Esophagus mucosa (tissue), 1 donor: ENCODE measurements at regions not wholly inside any gene's neighbourhood (a gene's known extent, or its start where the extent isn't known, plus 50 kb on each side); places are given as distances from the start of the nearest gene placed in this dataset.
A peak's percentile ranks its signal among the peaks of the same experiment; 100 is the strongest.

Source experiments
- ATAC-seq: fragments of 200-7000 bp; cut with Tn5 transposase; one replicate; pipeline ENCODE4 v1.9.1; 2020
- donor health status: DM: yes; HTN: yes; CAD: no.

DNA sequence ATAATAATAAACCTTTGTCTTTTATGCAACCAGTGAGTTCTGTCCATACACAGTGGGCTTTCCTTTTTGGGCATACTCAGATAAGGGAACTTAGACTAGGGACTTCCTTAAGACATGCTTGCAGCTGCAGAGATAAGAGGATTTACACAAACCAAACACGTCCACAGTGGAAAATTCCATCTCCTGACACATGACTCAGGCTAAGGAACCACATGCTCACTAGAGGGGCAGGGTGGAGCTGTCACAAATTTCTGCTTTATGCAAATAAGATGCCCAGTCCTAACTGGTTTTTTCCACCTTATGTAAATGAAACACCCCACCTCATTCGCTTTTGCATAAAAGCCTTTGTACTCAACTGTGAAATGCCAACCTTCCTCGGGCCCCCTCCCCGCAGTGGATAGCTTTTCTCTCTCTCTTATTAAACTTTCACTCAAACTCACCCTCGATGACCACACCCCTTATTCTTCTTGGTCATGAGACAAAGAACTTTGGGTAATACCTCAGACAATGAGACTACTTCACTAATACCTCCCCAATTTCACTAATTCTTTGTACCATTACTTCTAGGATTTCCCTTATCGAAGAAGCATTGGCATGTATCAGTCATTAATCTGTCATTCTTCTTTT, 170.3 kb upstream of the FTMT start:
- ATAC-seq: no peak

DNA sequence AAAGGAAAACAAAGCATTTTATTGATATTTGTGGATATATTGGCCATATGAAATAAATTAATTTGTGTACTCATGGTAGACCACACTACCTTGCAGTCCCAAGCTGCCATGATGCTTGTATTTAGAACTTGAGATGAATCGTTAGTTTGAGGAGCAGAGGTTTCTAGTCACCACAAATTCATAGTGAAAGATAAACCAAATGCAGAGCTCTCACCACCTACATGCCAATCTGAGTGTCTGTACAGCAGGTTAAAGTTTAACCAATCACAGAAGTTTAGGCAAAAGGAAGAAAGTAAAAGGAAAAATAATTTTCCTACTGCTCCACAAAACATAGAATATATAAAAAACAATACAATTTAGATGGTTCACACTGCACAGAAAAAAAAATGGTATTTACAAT, 163.6 kb upstream of the FTMT start:
- no peak for ATAC-seq

DNA sequence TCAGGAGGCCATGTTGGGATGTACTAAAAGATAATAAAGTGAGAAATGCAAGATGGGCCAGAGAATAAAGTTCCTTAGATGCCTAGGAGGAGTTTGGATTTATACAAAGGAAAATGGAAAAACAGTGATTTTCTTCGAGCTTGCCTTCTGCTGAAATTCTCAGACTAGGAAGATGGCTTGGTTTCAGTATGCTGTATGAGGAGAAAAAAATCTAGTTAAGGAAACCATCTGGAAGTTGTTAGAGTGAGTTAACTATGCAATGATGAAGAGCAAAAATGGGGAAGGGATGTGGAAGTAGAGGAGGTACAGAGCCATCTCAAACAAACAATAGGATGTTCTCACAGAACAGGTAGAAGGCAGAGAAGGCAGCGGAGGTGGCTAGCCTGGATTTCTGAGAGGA, 162.9 kb upstream of the FTMT start:
- ATAC-seq: no peak

DNA sequence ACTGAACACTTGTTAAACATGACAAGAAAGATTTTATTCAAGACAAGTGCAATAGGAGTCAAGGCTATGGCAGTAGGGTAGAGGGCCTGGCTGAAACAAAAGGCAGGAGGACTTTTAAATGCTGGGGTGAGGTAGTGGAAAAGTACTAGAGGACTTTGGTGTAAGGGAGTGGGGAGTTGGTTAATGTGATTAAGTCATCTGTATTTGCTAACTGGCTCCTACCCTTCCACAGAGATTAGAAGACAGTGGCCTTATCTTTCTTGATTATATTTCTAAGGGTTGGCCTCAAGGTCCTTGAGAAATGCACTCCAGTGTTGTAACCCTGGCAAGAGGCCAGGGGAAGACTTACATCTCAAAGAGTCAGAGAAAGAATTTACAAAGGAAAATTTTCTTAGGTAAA, 160.2 kb upstream of the FTMT start:
- no peak for ATAC-seq

DNA sequence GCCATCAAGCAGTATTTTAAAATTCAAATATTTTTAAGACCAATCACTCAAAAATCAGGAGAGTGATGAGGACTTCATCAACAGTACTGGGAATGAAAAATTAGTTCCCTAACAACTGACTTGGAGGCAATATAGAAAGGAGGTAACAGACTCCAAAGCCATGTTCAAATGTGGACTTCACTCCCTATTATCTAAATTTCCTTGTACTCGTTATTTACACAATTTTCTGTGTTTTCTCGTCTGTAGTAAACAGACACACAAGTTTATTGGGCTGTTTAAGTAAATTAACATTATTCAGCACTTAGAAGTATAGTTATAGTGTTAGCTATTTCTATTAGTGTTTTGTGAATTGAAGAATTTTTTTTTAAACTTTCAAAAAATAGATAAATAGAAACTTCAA, 159.5 kb upstream of the FTMT start:
- no peak for ATAC-seq

DNA sequence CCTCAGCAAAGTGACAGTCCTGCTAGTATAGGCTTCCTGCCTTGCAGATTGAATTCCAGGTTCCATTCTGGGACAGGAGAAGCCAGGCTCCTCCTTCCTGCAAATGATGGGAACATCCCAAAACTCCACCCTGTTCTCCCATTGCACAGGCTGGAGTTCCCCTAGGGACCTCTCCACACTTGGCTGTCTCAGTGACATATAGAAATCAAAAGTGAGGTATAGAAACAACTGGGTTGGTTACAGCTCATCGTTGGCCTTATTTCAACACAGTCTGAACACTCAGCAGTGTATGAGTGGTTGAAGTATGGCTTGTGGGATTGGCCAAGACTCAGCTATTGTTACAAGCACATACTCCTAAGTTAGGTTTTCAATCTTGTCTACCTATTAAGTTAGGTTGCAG, 157.8 kb upstream of the FTMT start:
- no peak for ATAC-seq

DNA sequence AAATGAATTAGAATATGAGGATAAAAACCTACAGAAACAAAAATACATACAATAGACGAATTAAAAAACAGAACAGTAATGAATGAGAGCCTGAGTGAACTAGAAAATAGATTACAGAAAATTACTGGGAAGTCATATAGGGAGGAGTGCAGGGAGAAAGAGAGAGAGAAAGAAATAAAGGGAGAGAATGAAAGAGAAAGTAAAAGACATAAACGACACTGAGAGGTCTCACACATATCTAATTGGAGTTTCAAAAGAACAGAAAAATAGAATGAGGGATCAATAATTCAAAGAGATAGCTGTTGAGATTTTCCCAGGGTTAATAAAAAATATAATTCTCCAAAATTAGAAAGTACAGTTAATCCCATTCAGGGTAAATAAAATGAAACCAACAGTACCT, 156.4 kb upstream of the FTMT start:
- no peak for ATAC-seq

DNA sequence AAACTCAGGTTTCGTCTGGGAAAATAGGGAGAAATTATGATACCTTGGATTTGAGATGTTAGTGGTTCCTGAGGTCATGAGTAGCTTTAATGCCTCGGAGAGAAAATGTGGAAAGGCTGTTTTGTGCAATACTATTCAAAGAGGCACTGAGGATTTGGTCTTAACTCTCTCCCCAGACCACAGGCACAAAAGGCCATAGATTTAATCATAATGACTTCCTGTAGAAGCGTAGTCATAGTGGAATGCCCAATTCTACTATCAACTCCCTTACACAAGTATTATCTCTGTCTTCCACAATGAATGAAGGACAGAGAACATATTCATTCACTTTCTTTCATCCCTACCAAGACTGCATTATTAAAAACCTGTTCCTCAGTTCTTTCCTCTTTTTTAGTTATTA, 153.0 kb upstream of the FTMT start:
- ATAC-seq: no peak

DNA sequence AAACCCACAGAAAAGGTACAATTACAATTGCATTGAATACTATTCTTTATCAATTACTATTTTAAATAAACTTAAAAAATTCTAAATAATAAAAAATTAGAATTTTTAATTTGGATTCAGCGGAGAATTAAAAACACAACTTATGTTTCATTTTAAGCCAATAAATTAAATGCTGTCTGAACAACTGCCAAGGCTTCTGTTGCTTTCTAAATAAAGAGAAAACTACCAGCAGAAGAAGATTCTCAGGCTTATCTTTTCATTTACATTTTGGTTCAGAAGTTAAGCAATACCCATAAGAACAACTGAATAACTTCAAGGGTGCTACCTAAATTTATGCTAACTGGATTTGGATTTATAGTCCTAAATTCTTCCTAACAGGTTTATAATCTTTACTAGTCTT, 150.0 kb upstream of the FTMT start:
- ATAC-seq: no peak

DNA sequence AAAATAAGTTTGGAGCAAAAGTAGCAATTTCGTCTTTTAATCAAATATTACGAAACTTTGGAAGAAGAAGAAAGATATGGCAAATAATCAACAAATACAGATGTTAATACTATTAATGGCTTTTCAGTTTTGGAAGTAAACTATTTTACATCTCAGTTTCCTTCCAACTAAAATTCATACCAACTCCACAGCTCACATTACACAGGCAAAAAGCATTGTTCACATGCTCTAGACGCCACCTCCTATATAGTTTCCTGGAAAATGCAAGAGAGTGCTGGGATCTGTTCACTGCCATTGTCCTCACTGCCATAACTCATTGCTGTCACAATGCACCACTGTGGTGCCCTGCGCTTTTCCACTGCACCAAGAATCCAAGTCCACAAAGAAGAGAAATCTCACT, 149.0 kb upstream of the FTMT start:
- no peak for ATAC-seq

DNA sequence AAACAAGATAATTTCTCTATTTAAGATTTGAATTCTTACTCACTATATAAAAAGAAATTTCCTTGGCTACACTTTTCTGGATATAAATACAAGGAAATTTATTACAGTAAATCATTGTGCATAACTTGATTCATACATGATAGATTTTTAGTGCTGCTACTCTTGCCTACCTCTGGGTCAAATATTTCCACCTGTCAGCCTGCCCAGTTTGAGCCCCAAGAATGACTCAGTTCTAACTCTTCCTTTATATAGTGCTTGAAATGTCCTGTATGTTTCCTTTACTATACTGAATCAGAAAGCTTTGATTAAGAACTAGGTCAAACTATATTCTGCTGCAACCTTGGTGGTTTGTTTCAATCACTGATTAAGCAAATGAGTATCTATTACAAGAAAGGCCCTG, 147.4 kb upstream of the FTMT start:
- ATAC-seq: no peak

DNA sequence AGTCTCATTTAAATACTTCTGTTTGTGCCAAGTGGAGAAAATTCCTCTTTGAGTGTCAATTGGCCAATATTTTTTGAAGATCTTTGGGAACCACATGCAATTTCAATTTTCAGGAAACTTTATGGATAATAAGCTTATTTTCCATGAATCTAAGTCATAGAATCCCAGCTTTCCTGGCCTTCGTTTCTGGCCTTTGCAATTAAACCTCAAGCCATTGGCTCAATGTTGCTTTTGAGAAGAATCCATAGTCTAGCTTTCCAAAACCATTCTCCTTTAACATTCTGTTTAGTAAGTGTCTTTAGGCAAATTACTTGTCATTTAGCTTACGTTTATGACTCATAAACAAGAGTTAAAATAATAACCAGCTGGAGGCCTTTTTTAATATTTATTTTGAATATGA, 145.0 kb upstream of the FTMT start:
- no peak for ATAC-seq

DNA sequence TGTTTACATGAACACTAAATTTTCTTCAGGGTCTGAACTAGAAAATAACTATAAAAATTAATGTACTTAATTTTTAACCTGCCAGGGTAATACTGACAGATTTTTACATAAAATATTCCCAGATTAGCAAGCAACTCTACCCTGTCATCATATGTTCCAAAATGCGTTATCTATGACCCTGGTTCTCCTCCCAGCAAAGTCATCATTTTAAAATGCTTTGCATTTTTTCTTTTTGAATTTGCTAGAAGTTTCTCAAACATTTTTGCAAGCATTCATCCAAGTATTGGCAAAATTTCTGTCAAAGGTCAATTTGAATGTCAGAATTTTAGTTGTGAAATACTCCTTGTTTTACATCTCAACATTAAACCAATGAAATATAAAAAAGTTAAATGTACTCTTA, 144.5 kb upstream of the FTMT start:
- no peak for ATAC-seq

DNA sequence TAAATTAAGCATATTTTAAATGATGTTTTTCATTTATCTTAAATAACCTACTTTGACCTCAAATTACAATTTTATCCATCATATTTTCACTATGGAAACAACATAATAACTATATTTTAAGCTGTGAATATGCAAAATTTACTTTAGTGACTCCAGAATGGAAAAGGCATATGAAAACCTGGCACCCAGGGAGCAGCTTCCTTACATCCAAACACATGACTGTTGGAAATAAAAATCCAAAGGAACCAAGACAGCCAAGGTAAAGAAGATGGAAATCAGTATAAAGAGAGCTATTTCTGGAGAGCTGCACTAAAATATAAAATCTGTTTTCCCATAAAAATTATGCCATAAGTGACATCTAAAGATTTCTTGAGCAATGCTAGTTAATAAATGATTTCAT, 140.3 kb upstream of the FTMT start:
- no peak for ATAC-seq

DNA sequence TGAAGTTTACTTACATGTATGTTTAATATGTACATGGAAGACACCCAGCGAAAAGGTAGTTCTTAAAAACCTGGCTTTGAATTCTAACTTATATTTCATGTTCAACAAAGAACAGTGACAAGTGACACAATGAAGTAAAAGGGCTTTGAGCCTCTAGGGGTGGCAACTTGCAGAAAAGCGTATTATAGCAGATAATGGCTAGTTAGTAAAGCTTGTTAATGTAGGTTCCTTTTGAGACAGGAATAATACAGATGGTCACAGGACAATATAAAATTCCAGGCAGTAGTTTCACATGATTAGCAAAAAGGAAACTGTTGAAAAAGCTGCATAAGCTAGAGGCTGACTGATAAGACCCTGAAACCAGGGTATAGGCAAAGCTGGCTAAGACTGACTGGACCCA, 132.4 kb upstream of the FTMT start:
- no peak for ATAC-seq

DNA sequence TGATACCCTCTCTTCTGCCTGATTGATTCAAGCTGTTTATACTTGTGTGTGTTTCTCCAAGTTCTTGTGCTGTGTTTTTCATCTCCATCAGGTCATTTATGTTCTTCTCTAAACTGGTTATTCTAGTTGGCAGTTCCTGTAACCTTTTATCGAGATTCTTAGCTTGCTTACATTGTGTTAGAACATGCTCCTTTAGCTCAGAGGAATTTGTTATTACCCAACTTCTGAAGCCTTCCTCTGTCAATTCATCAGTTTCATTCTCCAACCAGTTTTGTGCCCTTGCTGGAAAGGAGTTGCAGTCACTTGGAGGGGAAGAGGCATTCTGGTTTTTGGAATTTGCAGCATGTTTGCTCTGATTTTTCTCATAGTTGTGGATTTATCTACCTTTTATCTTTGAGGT, 126.2 kb upstream of the FTMT start:
- ATAC-seq: peak; percentile 41

DNA sequence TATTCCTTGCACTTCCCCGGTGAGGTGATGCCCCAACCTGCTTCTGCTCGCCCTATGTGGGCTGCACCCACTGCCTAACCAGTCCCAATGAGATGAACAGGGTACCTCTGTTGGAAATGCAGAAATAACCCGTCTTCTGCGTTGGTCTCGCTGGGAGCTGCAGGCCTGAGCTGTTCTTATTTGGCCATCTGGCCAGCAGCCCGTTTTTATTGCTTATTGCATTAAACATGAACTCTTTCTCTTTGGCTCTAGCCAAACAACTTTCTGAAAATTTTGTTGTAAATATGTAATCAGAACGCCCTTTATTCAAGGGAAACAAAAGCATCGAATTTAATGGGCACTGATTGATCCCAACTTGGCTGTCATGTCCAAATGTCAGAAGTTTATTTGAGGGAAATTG, 124.7 kb upstream of the FTMT start:
- no peak for ATAC-seq

DNA sequence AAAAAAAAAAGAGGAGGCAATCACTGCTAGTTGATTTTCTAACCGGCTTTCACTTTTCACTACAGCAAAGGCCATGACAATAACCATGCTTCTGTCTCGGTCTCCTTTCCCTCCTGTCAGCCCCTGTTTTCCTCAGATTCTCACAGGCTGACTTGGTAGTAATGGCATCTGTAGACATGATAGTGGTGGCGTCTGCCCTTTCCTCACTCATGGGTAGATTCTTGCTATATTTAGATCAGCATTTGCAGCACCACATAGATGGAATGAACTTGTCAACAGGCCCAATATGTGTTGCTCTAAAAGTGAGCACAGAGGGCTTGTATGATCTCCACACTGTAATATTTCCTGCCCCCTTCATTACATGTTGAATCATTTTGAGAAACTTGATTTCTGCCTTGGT, 120.3 kb upstream of the FTMT start:
- ATAC-seq: no peak

DNA sequence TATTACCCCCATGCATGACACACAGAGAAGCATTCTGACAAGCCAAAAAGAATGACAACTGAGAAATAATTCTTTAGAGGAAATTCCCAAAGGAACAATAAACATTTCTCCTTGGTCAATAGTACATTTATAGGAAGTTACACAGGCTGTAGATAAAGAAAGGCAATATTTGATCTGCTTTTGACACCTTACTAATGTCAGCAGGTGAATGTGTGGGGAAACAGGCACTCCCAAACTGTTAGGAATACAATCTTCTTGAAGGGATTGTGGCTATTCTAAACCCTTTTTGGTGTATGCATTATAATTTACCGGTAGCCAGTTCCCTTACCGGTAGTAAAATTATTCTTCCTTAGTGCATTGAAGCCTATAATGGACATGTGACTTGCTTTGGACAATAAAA, 116.1 kb upstream of the FTMT start:
- no peak for ATAC-seq

DNA sequence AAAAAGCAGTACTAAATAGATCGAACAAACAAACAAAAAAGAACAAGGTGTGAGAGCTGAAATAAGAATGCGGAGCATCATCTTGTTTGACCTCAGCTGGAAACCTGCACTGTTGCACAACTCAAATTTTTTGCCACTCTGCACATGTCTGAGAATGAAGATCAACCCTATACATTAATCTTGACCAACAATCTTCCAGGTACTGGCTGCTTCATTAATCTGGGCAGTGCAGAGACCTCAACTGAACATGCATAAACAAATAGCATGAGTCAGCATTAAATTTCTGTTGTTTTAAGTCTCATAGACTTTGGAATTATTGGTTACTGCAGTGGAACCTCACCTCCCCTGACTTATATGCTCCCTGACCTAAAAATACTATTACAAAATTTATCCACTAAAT, 114.6 kb upstream of the FTMT start:
- no peak for ATAC-seq

DNA sequence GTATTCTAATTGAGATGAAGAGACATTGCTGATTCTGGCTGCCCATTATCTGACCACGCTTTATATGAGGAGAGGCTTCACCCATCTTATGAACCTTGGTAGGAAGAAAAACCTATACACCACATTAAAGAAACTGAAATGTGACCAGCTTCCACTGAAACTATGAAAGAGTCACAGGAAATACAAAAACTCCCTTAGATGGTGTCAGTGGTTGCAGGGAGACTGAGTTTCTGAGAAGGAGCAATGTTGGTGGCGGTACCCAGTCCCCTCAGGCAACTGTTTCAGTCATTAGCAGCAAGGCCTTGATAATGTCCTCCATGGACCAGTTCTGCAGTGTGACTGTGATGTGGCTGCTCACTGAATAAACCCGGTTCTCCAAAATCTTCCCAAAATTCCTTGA, 110.5 kb upstream of the FTMT start:
- no peak for ATAC-seq

DNA sequence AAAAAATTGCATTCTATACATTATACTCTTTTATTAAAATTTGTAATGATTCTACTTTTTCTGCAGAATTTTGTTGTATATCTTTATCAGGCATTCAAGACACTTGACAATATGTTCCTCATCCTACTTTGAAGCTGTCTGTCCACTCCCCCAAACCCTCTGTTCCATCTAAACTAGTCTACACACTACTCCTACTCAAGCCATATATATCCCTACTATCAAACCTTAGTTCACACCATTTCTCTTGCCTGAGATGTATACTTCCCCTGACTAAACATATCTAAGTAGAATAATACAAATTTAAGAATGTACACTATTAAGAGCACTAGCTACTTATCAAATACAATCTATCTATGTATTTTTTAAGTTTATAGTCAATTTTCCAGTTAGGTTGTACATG, 107.1 kb upstream of the FTMT start:
- ATAC-seq: no peak

DNA sequence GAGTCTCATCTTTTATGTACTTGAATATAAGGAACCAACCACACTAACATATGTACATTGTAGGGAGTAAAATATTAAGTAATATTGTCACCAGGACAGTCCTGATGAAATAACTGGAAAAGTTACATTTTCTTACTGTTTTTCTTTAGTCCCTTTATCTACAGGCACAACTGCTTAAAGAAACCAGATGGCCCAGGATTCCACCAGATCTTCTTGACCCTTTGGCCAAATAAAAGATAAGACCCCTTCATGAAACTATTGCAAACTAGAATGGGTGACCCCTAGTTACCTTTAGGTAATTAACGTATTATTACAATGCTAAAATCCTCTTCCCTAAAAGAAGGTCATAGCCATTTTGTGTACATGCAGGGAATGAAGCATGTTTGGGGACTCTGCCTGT, 106.3 kb upstream of the FTMT start:
- ATAC-seq: no peak

DNA sequence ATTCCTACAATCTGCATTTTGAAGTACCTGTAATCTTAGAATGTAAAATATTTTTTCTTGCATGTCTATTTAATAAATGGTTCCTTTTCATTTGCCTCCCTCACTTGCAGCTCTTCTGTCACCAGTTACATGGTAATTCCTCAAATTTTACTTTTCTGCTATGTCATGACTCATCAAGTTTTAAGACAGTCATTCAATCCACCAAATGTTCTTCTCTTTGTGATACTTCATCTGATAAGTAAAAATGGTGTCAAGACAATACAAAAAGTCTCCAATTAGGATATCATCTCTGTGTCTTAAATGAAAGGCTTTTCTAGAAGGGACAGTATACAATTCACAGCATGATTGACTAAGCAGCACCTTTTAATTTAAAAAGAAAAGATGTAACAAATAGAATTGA, 104.9 kb upstream of the FTMT start:
- no peak for ATAC-seq

DNA sequence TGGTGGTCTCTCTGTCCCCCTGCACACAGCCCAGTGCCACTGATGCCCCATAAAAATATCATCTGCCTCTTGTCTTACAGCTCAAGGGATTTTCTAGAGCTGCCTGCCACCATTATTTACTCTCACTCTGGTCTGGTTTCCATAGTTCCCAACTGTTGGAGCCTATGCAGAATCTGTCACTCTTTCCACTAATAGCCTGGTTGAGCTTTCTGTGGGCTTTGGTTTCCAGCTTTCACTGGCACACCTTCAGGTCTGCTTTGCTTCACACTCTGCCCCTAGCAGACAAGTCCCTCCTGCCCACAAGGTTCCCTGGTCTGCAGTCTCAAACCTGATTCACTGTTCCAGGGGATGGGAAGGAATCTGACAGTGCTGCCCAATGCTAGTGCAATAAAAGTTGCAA, 103.0 kb upstream of the FTMT start:
- no peak for ATAC-seq

DNA sequence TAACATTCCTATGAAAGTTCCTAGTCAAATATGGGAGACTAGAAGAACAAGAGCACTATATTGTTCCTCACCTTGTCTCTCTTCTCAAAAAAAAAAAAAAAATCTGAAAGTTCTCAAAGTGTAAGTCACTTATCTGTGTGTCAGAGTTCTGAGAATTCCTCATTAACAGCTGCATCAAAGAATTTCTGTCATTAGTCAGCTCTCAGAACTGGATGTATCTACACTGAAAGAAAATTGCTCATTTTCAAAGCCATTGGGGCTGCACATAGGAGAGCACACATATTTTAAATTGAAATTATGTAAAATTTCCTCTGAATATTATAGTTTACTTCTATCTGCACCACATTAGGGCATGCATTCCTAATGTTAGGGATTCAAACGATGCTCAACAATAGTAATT, 99.5 kb upstream of the FTMT start:
- no peak for ATAC-seq
